ENCODE measurements at regions not wholly inside any gene's neighbourhood (a gene's known extent, or its start where the extent isn't known, plus 50 kb on each side); places are given as distances from the start of the nearest gene placed in this dataset.

- ChIA-PET CTCF (ENCODE audit: low intra/inter-chr PET ratio, low total read pairs) (no interaction called here), POLR2A (no interaction called here)
- Histone ChIP-seq H3K4me2 (ENCODE audit: low read depth, low read length) (peak overlapping the region; percentile 93), H3K4me3 (replicated peaks in 1 of 3; ENCODE audit: insufficient read depth in 1 of 3, low read depth in 2 of 3, low read length in 3 of 3) (peak overlapping the region; percentile 61 to 71 (median 69)), H3K27me3 (ENCODE audit: control insufficient read depth in 1 of 2, insufficient read depth in 2 of 2, low read length in 2 of 2) (peaks cover 0 to 8% of the 10 kb centered on the region in 2 experiments), H4K20me1 (ENCODE audit: insufficient read depth, low read length) (no peaks in the 10 kb centered on the region), H3K9ac (ENCODE audit: insufficient read depth, low read depth, low read length) (peak overlapping the region; percentile 39; the same call in 1 of the 2 replicates), H3K9me3 (ENCODE audit: low read length) (no peaks in the 10 kb centered on the region), H2AFZ (ENCODE audit: low read length) (peak overlapping the region; percentile 99), H3K27ac (ENCODE audit: extremely low read length, insufficient read depth, low read length) (no peak overlapping the region), H3K79me2 (ENCODE audit: insufficient read depth, low read length) (no peaks in the 10 kb centered on the region), H3K36me3 (replicated peaks in 1 of 2; ENCODE audit: control insufficient read depth in 1 of 2, insufficient read depth in 2 of 2, low read length in 2 of 2) (no peaks in the 10 kb centered on the region), H3K4me1 (ENCODE audit: insufficient read depth, low read length) (peaks cover 15% of the 10 kb centered on the region)
- intact Hi-C loops (cut with micrococcal nuclease; ENCODE audit: unreplicated experiment) (loop anchor here (10.0 kb wide), 1 partner anchor 313 kb away; no protein-coding TSS in a partner anchor), in situ Hi-C loops (cut with HindIII; ENCODE audit: extremely low pct_ligation_motif_present, low pct_unique_long_range_greater_than_20kb) (no loop called here)
- no peak for FAIRE-seq
- WGBS (ENCODE audit: low lambda C conversion rate) = 1% methylated on average over 21 of the region's 23 CpGs
- no TSS peak for BruUV-seq (replicated peaks)
- ATAC-seq = peak; percentile 88
- DNase-seq (ENCODE audit: low spot score) = peak; percentile 5
- TF ChIP-seq NR2F6 (IDR thresholded peaks at IDR 0.05) (0 out of 2 replicates have a peak, but pooled peaks have one; percentile 17), NR2F6 (CRISPR knock-in tag; IDR thresholded peaks at IDR 0.05) (no peak), KDM1A (CRISPR knock-in tag; IDR thresholded peaks at IDR 0.05) (no peak), SPEN (CRISPR knock-in tag; IDR thresholded peaks at IDR 0.05; ENCODE audit: low read depth) (no peak), CC2D1A (CRISPR knock-in tag; IDR thresholded peaks at IDR 0.05) (no peak), ZNF891 (CRISPR knock-in tag; IDR thresholded peaks at IDR 0.05) (no peak), ZNF563 (CRISPR knock-in tag; IDR thresholded peaks at IDR 0.05) (0 out of 2 replicates have a peak, but pooled peaks have one; percentile 10), ZNF878 (CRISPR knock-in tag; IDR thresholded peaks at IDR 0.05) (0 out of 2 replicates have a peak, but pooled peaks have one; percentile 15), ZNF709 (CRISPR knock-in tag; IDR thresholded peaks at IDR 0.05) (0 out of 2 replicates have a peak, but pooled peaks have one; percentile 33), ZNF792 (CRISPR knock-in tag; IDR thresholded peaks at IDR 0.05) (0 out of 2 replicates have a peak, but pooled peaks have one; percentile 1), CHD2 (IDR thresholded peaks at IDR 0.05; ENCODE audit: low read depth, low read length) (no peak), RERE (CRISPR knock-in tag; IDR thresholded peaks at IDR 0.05; ENCODE audit: low read depth) (no peak), ZNF225 (CRISPR knock-in tag; IDR thresholded peaks at IDR 0.05) (no peak), ZNF777 (CRISPR knock-in tag; IDR thresholded peaks at IDR 0.05) (0 out of 2 replicates have a peak, but pooled peaks have one; percentile 24)
- TF ChIP-seq, protein P1, sequence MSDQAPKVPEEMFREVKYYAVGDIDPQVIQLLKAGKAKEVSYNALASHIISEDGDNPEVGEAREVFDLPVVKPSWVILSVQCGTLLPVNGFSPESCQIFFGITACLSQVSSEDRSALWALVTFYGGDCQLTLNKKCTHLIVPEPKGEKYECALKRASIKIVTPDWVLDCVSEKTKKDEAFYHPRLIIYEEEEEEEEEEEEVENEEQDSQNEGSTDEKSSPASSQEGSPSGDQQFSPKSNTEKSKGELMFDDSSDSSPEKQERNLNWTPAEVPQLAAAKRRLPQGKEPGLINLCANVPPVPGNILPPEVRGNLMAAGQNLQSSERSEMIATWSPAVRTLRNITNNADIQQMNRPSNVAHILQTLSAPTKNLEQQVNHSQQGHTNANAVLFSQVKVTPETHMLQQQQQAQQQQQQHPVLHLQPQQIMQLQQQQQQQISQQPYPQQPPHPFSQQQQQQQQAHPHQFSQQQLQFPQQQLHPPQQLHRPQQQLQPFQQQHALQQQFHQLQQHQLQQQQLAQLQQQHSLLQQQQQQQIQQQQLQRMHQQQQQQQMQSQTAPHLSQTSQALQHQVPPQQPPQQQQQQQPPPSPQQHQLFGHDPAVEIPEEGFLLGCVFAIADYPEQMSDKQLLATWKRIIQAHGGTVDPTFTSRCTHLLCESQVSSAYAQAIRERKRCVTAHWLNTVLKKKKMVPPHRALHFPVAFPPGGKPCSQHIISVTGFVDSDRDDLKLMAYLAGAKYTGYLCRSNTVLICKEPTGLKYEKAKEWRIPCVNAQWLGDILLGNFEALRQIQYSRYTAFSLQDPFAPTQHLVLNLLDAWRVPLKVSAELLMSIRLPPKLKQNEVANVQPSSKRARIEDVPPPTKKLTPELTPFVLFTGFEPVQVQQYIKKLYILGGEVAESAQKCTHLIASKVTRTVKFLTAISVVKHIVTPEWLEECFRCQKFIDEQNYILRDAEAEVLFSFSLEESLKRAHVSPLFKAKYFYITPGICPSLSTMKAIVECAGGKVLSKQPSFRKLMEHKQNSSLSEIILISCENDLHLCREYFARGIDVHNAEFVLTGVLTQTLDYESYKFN (CRISPR knock-in tag; conservative IDR thresholded peaks at IDR 0.05) = no peak
- TF ChIP-seq, protein P2, sequence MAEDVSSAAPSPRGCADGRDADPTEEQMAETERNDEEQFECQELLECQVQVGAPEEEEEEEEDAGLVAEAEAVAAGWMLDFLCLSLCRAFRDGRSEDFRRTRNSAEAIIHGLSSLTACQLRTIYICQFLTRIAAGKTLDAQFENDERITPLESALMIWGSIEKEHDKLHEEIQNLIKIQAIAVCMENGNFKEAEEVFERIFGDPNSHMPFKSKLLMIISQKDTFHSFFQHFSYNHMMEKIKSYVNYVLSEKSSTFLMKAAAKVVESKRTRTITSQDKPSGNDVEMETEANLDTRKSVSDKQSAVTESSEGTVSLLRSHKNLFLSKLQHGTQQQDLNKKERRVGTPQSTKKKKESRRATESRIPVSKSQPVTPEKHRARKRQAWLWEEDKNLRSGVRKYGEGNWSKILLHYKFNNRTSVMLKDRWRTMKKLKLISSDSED (CRISPR knock-in tag; IDR thresholded peaks at IDR 0.05) = no peak
These were observed 94.4 kb upstream of the PRDM1 start for GRCh38 chr6:105991561-105992314.
